ENCODE measurements at regions not wholly inside any gene's neighbourhood (a gene's known extent, or its start where the extent isn't known, plus 50 kb on each side); places are given as distances from the start of the nearest gene placed in this dataset.

- TF ChIP-seq, protein P1, sequence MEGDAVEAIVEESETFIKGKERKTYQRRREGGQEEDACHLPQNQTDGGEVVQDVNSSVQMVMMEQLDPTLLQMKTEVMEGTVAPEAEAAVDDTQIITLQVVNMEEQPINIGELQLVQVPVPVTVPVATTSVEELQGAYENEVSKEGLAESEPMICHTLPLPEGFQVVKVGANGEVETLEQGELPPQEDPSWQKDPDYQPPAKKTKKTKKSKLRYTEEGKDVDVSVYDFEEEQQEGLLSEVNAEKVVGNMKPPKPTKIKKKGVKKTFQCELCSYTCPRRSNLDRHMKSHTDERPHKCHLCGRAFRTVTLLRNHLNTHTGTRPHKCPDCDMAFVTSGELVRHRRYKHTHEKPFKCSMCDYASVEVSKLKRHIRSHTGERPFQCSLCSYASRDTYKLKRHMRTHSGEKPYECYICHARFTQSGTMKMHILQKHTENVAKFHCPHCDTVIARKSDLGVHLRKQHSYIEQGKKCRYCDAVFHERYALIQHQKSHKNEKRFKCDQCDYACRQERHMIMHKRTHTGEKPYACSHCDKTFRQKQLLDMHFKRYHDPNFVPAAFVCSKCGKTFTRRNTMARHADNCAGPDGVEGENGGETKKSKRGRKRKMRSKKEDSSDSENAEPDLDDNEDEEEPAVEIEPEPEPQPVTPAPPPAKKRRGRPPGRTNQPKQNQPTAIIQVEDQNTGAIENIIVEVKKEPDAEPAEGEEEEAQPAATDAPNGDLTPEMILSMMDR (IDR thresholded peaks at IDR 0.05): no peak
- Histone ChIP-seq H3K4me3 (no peak overlapping the region), H3K9me3 (no peaks in the 10 kb centered on the region), H3K27me3 (ENCODE audit: low read depth) (peaks cover 33% of the 10 kb centered on the region), H3K4me1 (peaks cover 7% of the 10 kb centered on the region), H3K27ac (no peak overlapping the region), H3K36me3 (no peaks in the 10 kb centered on the region)
- ATAC-seq (no peak), DNase-seq (no peak)
- intact Hi-C loops (cut with DNase I): no loop called here
Measured at GRCh38 chr14:103225476-103225875, 102.2 kb downstream of the TNFAIP2 start.

DNA sequence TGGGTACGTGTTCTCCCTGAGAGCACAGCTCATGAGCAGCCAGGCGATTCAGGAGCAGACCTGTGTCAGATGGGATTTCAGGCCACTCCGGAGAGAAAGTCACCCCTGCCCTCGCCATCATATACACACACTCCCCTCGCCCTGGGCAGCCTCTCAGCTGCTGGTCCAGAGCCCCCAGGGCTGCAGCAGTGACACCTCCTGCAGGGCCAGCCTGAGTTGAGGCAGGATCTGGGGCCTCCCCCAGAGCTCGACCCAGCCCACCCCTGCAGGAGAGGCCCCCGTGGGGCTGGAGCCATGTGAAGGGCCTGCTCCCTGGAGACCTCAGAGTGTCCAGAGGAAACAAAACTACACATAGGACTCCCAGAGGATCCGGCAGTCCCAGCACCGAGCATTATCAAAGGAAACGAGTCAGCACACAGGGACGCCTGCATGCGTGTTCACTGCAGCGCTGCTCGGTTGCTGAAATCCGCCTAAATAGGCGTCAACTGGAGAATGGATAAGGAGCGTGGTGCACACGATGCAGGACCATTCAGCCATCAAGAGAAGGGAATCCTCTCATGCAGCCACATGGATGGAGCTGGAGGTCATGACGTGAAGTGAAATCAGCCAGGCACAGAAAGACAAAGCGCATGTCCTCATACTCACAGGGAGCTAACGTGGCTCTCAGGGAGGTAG is 104.0 kb downstream of the TNFAIP2 start:
- intact Hi-C loops (cut with DNase I): no loop called here
- H3K36me3 ChIP-seq: no peaks in the 10 kb centered on the region
- no peak overlapping the region for H3K4me3 ChIP-seq
- TF ChIP-seq, protein P1 (IDR thresholded peaks at IDR 0.05): no peak
- no peak overlapping the region for H3K27ac ChIP-seq
- no peaks in the 10 kb centered on the region for H3K9me3 ChIP-seq
- no peak for ATAC-seq
- DNase-seq: no peak
- no peaks in the 10 kb centered on the region for H3K4me1 ChIP-seq
- peaks cover 15% of the 10 kb centered on the region for H3K27me3 ChIP-seq (ENCODE audit: low read depth)

- no peaks in the 10 kb centered on the region for H3K4me1 ChIP-seq
- DNase-seq: no peak
- no peak overlapping the region for H3K27ac ChIP-seq
- H3K9me3 ChIP-seq: no peaks in the 10 kb centered on the region
- no peaks in the 10 kb centered on the region for H3K36me3 ChIP-seq
- intact Hi-C loops (cut with DNase I): no loop called here
- no peak for ATAC-seq
- no peak overlapping the region for H3K4me3 ChIP-seq
- TF ChIP-seq, protein P1 (IDR thresholded peaks at IDR 0.05): no peak
- H3K27me3 ChIP-seq (ENCODE audit: low read depth): peaks cover 12% of the 10 kb centered on the region
Measured at GRCh38 chr14:103228076-103228806, 105.0 kb downstream of the TNFAIP2 start.

DNA sequence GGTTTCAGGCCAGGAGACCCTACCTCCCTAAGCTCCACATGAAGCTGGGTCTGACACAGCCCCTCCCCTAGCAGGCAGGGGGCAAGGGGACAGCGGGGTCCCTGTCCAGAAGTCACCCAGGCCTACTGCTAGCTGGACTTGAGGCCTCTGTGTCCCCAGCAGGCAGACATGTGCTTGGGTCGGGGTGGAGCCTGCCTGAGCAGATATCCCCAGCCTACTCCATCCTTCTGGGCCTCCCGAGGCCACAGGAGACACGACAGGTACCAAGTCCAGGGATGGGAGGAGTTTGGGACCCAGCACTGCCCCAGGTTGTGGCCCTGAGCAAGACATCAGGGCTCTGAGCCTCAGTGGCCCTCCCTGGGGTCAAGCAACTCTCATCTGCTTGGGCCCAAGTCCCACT is 105.2 kb upstream of the EIF5 start:
- Histone ChIP-seq H3K36me3 (no peaks in the 10 kb centered on the region), H3K27me3 (ENCODE audit: low read depth) (peaks cover 12% of the 10 kb centered on the region), H3K27ac (no peak overlapping the region), H3K4me3 (no peak overlapping the region), H3K4me1 (no peaks in the 10 kb centered on the region), H3K9me3 (no peaks in the 10 kb centered on the region)
- intact Hi-C loops (cut with DNase I): no loop called here
- no peak for DNase-seq
- TF ChIP-seq, protein P1 (IDR thresholded peaks at IDR 0.05): no peak
- no peak for ATAC-seq

GRCh38 chr14:103230021-103230420 is 104.0 kb upstream of the EIF5 start:
- DNase-seq: no peak
- intact Hi-C loops (cut with DNase I): no loop called here

More at GRCh38 chr14:103230021-103230420, 104.0 kb upstream of the EIF5 start:
- no peaks in the 10 kb centered on the region for H3K36me3 ChIP-seq
- TF ChIP-seq, protein P1 (IDR thresholded peaks at IDR 0.05): no peak
- H3K27me3 ChIP-seq (ENCODE audit: low read depth): peaks cover 12% of the 10 kb centered on the region
- no peak overlapping the region for H3K4me3 ChIP-seq
- ATAC-seq: no peak
- H3K27ac ChIP-seq: no peak overlapping the region
- H3K4me1 ChIP-seq: peaks cover under 1% of the 10 kb centered on the region
- no peaks in the 10 kb centered on the region for H3K9me3 ChIP-seq
